C4-2B (cell line): ENCODE measurements at regions not wholly inside any gene's neighbourhood (a gene's known extent, or its start where the extent isn't known, plus 50 kb on each side); places are given as distances from the start of the nearest gene placed in this dataset.

Experiments
- H3K27ac ChIP-seq: fragments of 450-650 bp; 2 replicates; pipeline ENCODE4 v1.5.1; 2017
- ZFX ChIP-seq: fragments of 450-650 bp; IDR thresholded peaks from 2 replicates; pipeline ENCODE4 v1.6.1; 2017
- TF ChIP-seq, protein P1 (sequence below): fragments of 450-650 bp; conservative IDR thresholded peaks from 2 replicates; pipeline ENCODE4 v1.5.1; 2017; ENCODE audit warnings: mild to moderate bottlenecking

DNA sequence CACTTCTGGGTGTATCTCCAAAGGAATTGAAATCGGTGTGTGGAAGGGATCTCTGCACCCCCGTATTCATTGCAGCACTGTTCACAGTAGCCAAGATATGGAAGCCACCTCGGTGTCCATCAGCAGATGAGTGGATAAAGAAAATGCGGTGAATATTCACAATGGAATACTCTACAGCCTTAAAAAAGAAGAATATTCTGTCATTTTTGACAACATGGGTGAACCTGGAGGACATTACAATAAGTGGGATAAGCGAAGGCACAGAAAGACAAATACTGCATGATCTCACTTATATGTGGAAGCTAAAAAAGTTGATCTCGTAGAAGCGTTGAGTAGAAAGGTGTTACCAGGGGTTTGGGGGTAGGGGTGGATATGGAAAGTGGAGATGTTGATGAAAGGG is 111.9 kb downstream of the BEGAIN start:
- H3K27ac ChIP-seq = no peak overlapping the region
- TF ChIP-seq, protein P1, sequence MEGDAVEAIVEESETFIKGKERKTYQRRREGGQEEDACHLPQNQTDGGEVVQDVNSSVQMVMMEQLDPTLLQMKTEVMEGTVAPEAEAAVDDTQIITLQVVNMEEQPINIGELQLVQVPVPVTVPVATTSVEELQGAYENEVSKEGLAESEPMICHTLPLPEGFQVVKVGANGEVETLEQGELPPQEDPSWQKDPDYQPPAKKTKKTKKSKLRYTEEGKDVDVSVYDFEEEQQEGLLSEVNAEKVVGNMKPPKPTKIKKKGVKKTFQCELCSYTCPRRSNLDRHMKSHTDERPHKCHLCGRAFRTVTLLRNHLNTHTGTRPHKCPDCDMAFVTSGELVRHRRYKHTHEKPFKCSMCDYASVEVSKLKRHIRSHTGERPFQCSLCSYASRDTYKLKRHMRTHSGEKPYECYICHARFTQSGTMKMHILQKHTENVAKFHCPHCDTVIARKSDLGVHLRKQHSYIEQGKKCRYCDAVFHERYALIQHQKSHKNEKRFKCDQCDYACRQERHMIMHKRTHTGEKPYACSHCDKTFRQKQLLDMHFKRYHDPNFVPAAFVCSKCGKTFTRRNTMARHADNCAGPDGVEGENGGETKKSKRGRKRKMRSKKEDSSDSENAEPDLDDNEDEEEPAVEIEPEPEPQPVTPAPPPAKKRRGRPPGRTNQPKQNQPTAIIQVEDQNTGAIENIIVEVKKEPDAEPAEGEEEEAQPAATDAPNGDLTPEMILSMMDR = no peak

DNA sequence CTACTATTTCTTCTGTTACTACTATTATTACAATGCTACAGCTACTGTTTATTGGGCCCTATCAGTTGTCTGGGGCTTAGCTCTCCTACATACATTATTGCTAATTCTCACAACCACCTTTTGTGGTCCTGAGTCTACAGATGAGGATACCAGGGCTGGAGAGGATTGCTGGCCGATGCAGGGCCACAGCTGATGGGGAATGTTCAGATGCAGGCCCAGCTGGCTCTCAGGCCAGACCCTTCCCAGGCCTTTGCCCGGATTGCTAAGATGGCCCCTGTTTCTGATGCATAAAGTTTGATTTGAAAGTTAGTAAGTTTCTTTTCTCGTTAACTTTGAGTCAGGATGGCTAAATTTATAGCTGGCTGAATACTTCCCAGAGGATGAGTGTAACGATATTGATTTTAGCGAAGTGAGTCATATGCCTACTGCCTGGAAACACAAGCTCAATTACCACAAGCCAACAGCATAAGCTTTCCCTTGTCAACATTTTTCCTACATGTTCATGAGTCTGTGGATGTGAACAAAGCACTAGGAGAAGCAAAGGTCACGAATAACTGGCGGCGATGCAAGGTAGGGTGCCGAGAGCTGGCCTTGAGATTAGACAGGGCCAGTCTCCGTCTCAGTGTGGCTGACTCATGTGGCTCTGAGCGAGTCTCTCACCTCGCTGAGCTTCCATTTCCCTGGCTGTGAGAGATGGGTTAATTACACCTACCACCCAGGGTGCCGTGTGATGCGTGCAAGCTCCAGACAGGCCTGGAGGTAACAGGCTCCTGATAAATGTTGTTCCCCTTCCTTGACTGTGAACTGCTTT is 111.0 kb downstream of the BEGAIN start:
- TF ChIP-seq, protein P1 = no peak
- TF ChIP-seq ZFX = no peak
- H3K27ac ChIP-seq = no peak overlapping the region

DNA sequence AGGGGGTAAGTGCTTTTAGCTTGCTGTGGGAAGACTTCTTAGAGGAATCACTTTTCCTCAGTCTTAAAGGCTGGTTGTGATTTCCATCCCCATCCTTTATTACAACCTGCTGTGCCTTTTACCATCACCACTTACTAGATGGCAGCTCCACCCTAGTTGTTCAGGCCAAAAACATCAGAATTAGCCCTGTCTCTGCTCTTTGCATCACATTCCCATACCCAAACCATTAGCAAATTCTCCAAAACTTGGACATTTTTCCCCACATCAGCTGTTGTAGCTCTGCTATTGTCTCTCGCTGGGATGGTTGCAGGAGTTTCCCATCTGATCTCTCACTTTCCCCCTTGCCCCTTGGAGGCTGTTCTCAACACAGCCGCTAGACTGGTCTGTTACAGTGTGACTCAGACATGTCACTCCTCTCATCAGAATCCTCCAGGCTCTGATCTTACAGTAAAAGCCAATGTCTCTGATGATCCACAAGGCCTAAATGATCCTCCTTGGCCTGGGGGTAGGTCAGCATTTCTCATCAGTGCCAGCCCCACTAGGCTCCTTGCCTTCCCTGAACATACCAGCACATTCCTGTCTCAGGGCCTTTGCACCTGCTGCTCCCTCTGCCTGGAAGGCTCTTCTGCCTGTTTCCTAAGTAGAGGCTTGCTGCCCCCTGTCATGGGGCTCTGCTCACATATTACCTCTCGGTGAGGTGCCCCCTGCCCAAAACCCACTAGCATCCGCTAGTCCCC is 102.5 kb downstream of the BEGAIN start:
- TF ChIP-seq, protein P1 = no peak
- TF ChIP-seq ZFX = no peak
- H3K27ac ChIP-seq = no peak overlapping the region

DNA sequence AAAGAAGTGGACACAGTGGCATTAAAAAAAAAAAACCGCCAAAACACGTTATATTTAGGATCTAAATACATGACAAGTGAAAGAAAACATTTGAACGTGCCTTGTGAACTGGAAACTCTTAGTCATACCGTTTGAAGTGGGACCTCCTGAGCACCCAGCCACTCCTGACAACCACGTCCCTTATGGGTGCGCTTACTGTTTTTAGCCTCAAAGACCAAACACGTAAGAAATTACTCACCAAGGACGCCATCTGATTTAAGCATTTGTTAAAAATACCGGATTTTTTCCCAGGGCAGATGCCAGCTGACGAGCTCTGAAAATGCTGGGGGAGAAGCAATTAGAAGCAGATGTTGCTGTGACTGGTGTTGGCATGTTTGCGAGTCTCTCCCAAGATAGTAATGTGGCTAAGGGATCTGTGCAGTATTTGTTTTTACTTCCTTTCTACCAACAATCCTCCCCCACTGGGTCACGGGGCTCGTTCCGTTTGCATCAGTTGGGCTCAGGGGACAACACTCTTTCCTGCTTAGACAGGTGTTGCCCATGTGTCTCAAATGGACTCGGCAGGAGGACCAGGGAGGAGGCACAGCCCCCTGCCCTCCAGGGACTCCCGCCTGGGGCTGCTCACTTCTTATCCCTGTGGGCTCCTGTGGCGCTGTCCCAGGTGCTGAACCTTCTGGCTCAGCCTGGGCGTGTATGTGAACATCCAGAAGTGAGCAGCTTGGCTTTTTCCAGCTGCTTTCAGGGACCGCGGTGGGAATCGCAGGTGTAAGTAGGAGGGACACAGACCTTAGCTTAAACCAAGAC is 101.0 kb downstream of the BEGAIN start:
- no peak overlapping the region for H3K27ac ChIP-seq
- TF ChIP-seq ZFX = no peak
- TF ChIP-seq, protein P1 = no peak
